C4-2B (cell line): ENCODE measurements at regions not wholly inside any gene's neighbourhood (a gene's known extent, or its start where the extent isn't known, plus 50 kb on each side); places are given as distances from the start of the nearest gene placed in this dataset.

Source experiments
- H3K27ac ChIP-seq: fragments of 450-650 bp; 2 replicates; pipeline ENCODE4 v1.5.1; 2017
- CTCF ChIP-seq: fragments of 450-650 bp; conservative IDR thresholded peaks from 2 replicates; pipeline ENCODE4 v1.5.1; 2017; ENCODE audit warnings: mild to moderate bottlenecking
- ZFX ChIP-seq: fragments of 450-650 bp; IDR thresholded peaks from 2 replicates; pipeline ENCODE4 v1.6.1; 2017

- no peak overlapping the region for H3K27ac ChIP-seq
- no peak for TF ChIP-seq ZFX
Measured at GRCh38 chr7:34312624-34313023, 345.4 kb upstream of the NPSR1 start.

- H3K27ac ChIP-seq: no peak overlapping the region
- TF ChIP-seq CTCF (no peak), ZFX (no peak)
Measured at GRCh38 chr7:34313289-34313688, 344.7 kb upstream of the NPSR1 start.

GRCh38 chr7:34315032-34315431, 343.0 kb upstream of the NPSR1 start:
- TF ChIP-seq CTCF: no peak
- TF ChIP-seq ZFX: no peak
- no peak overlapping the region for H3K27ac ChIP-seq

- H3K27ac ChIP-seq: no peak overlapping the region
- no peak for TF ChIP-seq ZFX
- TF ChIP-seq CTCF: no peak
Measured at GRCh38 chr7:34317039-34317438, 341.0 kb upstream of the NPSR1 start.

- H3K27ac ChIP-seq: no peak overlapping the region
- TF ChIP-seq ZFX (no peak), CTCF (no peak)
Measured at GRCh38 chr7:34320412-34320811, 337.6 kb upstream of the NPSR1 start.

- H3K27ac ChIP-seq: no peak overlapping the region
Measured at GRCh38 chr7:34320926-34321661, 336.9 kb upstream of the NPSR1 start.

GRCh38 chr7:34322841-34323240, 335.2 kb upstream of the NPSR1 start:
- TF ChIP-seq ZFX: no peak
- TF ChIP-seq CTCF: no peak
- no peak overlapping the region for H3K27ac ChIP-seq

More at GRCh38 chr7:34320926-34321661, 336.9 kb upstream of the NPSR1 start:
- no peak for TF ChIP-seq ZFX
- TF ChIP-seq CTCF: peak; percentile 92

- TF ChIP-seq ZFX: no peak
- TF ChIP-seq CTCF: no peak
- no peak overlapping the region for H3K27ac ChIP-seq
Measured at GRCh38 chr7:34327681-34328080, 330.3 kb upstream of the NPSR1 start.
